ENCODE measurements at regions not wholly inside any gene's neighbourhood (a gene's known extent, or its start where the extent isn't known, plus 50 kb on each side); places are given as distances from the start of the nearest gene placed in this dataset.
"Not testable (repeated sequence)": the region's sequence is repeated elsewhere in the genome, so short reads cannot be mapped to it uniquely, and the experiment has no call there.

DNA sequence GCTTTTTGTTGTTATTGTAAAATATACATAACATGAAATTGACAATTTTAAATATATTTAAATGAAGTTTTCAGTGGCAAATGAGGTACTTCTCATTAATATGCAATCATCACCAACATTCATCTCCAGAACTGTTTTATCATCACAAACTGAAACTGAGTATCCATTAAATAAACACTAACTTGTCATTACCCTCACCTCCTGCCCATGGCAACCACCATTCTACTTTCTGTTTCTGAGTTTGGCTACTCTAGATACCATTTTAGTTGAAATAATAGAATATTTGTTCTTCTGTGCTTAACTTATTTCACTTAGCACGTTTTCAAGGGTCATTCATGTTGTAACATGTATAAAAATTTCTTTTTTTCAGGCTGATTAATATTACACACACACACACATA is 834.3 kb downstream of the PLOD2 start:
- intact Hi-C loops (cut with DNase I), result no loop called here

DNA sequence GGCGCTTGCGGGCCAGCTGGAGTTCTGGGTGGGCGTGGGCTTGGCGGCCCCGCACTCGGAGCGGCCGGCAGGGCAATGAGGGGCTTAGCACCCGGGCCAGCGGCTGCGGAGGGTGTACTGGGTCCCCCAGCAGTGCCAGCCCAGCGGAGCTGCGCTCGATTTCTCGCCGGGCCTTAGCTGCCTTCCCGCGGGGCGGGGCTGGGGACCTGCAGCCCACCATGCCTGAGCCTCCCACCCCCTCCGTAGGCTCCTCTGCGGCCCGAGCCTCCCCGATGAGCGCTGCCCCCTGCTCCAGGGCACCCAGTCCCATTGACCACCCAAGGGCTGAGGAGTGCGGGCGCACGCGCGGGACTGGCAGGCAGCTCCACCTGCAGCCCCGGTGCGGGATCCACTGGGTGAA is 827.6 kb downstream of the PLOD2 start:
- H3K27me3 ChIP-seq (ENCODE audit: insufficient read depth in 3 of 3, low read length in 2 of 3); ATAC-seq; H3K27ac ChIP-seq; H3K4me3 ChIP-seq; intact Hi-C loops (cut with DNase I); H3K9me3 ChIP-seq; H3K4me1 ChIP-seq; DNase-seq; H3K36me3 ChIP-seq (ENCODE audit: insufficient read depth in 1 of 2, low read depth in 1 of 2): not testable (repeated sequence)
- 92 to 99% (median 97%) methylated on average over 20 to 31 of the region's 31 CpGs for WGBS, 3 donors

More for the DNA sequence above, 834.3 kb downstream of the PLOD2 start:
- H3K4me1 ChIP-seq, result no peaks in the 10 kb centered on the region
- no peaks in the 10 kb centered on the region for H3K9me3 ChIP-seq
- no peaks in the 10 kb centered on the region for H3K27me3 ChIP-seq (ENCODE audit: insufficient read depth in 3 of 3, low read length in 2 of 3)
- H3K27ac ChIP-seq, result no peak overlapping the region
- 30 to 42% (median 41%) methylated on average over 1 of the region's 1 CpG for WGBS, 3 donors
- no peak overlapping the region for H3K4me3 ChIP-seq
- H3K36me3 ChIP-seq (ENCODE audit: insufficient read depth in 1 of 2, low read depth in 1 of 2), result no peaks in the 10 kb centered on the region
- no peak for DNase-seq
- TF ChIP-seq, protein P1, sequence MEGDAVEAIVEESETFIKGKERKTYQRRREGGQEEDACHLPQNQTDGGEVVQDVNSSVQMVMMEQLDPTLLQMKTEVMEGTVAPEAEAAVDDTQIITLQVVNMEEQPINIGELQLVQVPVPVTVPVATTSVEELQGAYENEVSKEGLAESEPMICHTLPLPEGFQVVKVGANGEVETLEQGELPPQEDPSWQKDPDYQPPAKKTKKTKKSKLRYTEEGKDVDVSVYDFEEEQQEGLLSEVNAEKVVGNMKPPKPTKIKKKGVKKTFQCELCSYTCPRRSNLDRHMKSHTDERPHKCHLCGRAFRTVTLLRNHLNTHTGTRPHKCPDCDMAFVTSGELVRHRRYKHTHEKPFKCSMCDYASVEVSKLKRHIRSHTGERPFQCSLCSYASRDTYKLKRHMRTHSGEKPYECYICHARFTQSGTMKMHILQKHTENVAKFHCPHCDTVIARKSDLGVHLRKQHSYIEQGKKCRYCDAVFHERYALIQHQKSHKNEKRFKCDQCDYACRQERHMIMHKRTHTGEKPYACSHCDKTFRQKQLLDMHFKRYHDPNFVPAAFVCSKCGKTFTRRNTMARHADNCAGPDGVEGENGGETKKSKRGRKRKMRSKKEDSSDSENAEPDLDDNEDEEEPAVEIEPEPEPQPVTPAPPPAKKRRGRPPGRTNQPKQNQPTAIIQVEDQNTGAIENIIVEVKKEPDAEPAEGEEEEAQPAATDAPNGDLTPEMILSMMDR (IDR thresholded peaks at IDR 0.05), result no peak
- no peak for ATAC-seq

DNA sequence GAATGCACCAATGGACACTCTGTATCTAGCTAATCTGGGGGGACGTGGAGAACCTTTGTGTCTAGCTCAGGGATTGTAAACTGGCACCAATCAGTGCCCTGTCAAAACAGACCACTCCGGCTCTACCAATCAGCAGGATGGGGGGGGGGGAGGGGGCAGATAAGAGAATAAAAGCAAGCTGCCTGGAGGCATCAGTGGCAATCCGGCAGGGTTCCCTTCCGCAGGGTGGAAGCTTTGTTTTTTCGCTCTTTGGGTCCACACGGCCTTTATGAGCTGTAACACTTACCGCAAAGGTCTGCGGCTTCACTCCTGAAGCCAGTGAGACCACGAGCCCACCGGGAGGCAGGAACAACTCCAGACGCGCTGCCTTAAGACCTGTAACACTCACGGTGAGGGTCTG is 827.1 kb downstream of the PLOD2 start:
- ATAC-seq (no peak), DNase-seq (no peak)
- Histone ChIP-seq H3K27me3 (ENCODE audit: insufficient read depth in 3 of 3, low read length in 2 of 3) (no peaks in the 10 kb centered on the region), H3K4me1 (no peaks in the 10 kb centered on the region), H3K36me3 (ENCODE audit: insufficient read depth in 1 of 2, low read depth in 1 of 2) (no peaks in the 10 kb centered on the region), H3K27ac (no peak overlapping the region), H3K9me3 (no peaks in the 10 kb centered on the region), H3K4me3 (no peak overlapping the region)
- 80 to 88% (median 86%) methylated on average over 13 of the region's 13 CpGs for WGBS, 3 donors
- TF ChIP-seq, protein P1 (IDR thresholded peaks at IDR 0.05), result no peak
- intact Hi-C loops (cut with DNase I), result no loop called here

DNA sequence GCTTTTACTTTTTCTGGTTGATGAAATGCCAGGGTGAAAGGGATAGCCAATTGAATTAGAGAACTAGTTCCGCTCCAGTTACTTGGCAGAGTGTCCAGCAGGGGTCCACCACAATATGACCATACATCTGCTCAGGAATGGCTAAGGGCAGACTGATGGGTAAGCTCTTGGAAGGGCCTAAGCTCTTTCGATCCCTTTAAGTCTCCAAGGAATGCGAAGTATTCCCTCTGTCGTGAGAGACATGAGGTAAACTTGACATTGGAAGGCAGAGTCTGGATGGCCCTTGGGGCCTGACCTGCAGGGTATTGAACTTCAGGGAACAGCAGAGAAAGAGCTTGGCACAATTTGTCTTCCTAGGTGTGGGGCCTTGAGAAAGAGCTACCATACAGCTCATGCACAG is 805.8 kb downstream of the PLOD2 start:
- H3K27me3 ChIP-seq (ENCODE audit: insufficient read depth in 3 of 3, low read length in 2 of 3), result no peaks in the 10 kb centered on the region
- ATAC-seq, result no peak
- H3K9me3 ChIP-seq, result peaks cover 17% of the 10 kb centered on the region
- H3K4me3 ChIP-seq, result no peak overlapping the region
- H3K27ac ChIP-seq, result no peak overlapping the region
- no peaks in the 10 kb centered on the region for H3K36me3 ChIP-seq (ENCODE audit: insufficient read depth in 1 of 2, low read depth in 1 of 2)
- no peaks in the 10 kb centered on the region for H3K4me1 ChIP-seq
- intact Hi-C loops (cut with DNase I), result no loop called here
- WGBS, 3 donors, result 63 to 71% (median 66%) methylated on average over 4 of the region's 4 CpGs
- TF ChIP-seq, protein P1 (IDR thresholded peaks at IDR 0.05), result no peak
- DNase-seq, result no peak

GRCh38 chr3:145357453-145357852 is 803.5 kb downstream of the PLOD2 start:
- DNase-seq (no peak), ATAC-seq (no peak)
- peaks cover 17% of the 10 kb centered on the region for H3K9me3 ChIP-seq
- no peak overlapping the region for H3K4me3 ChIP-seq
- H3K4me1 ChIP-seq, result no peaks in the 10 kb centered on the region
- TF ChIP-seq, protein P1 (IDR thresholded peaks at IDR 0.05), result no peak
- H3K36me3 ChIP-seq (ENCODE audit: insufficient read depth in 1 of 2, low read depth in 1 of 2), result no peaks in the 10 kb centered on the region
- no peaks in the 10 kb centered on the region for H3K27me3 ChIP-seq (ENCODE audit: insufficient read depth in 3 of 3, low read length in 2 of 3)
- H3K27ac ChIP-seq, result no peak overlapping the region
- 70 to 82% (median 75%) methylated on average over 5 of the region's 5 CpGs for WGBS, 3 donors
- intact Hi-C loops (cut with DNase I), result no loop called here
